AML-193 (cell line): ENCODE measurements at regions not wholly inside any gene's neighbourhood (a gene's known extent, or its start where the extent isn't known, plus 50 kb on each side); places are given as distances from the start of the nearest gene placed in this dataset.

ENCODE experiments used
- DNase-seq, 2 experiments: peaks; one replicate each; lab custom pipeline; 2025; lab: John Stamatoyannopoulos, UW

DNA sequence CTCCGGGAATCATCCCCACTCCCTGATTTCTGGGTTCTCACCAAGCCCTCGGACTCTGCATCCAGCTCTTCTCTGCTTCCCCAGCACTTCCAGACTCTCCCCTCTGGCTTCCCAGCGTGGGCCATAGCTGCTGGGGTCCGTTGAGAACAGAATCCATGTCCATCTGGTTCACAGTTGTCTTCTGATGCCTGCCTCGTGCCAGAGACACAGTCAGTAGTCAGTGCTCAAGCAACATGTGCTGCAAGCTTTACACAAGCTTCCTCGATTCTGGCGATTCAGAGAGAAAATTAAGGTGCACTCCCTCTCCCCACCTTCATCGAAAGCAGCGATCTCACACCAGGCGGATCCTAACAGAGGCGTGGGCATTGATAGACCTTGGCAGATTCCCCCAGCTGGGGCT lies 495.5 kb downstream of the TBC1D22A start:
- no peak for DNase-seq

- no peak for DNase-seq
Measured at GRCh38 chr22:47257566-47257965, 495.1 kb downstream of the TBC1D22A start.

DNA sequence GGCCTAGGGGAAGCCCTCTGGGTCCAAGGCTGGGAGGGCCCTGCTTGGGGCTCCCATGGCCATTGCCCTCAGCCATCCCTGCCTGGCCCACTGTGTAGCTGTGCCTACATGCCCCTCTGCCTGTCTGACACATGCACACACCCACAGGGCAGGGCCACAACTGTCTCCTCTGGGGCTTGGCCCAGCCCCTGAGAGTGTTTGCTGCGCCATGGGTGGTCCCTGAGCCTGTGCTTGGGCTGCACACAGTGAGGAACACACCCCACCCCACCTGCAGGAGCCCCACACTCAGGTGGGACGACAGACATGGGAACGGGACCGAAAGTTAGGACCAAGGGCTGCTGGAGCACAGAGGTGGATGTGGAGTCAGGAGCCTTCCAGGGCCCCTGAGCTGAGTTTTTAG lies 489.5 kb downstream of the TBC1D22A start:
- DNase-seq, result no peak

- no peak for DNase-seq
Measured at GRCh38 chr22:47250995-47251765, 488.7 kb downstream of the TBC1D22A start.

DNA sequence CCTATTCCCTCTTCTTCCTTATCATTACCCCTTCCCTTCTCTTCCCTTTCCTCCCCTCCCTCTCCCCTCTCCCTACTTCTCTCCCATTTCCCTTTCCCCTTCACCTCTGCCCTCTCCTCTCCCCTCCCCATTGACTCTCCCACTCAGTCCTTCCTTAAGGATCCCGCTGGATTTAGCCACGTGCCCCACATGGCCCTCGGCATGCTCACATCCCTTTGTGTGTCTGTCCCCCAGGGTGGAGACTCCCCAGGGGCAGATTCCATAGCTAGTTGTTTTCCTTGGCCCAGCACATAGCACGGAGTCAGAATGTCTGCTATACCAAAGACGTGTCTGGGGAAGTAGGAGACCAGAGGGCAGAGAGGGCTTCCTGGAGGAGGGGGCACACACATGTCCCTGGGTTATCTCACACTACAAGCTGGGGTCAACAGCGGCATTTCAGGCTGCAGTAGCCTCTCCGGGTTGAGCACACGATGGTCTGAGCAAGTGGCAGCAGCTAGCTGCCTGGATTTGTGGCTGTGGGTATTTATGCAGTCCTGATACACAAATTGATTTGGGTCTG lies 487.0 kb downstream of the TBC1D22A start:
- no peak for DNase-seq

- no peak for DNase-seq
Measured at GRCh38 chr22:47248925-47249324, 486.5 kb downstream of the TBC1D22A start.

DNA sequence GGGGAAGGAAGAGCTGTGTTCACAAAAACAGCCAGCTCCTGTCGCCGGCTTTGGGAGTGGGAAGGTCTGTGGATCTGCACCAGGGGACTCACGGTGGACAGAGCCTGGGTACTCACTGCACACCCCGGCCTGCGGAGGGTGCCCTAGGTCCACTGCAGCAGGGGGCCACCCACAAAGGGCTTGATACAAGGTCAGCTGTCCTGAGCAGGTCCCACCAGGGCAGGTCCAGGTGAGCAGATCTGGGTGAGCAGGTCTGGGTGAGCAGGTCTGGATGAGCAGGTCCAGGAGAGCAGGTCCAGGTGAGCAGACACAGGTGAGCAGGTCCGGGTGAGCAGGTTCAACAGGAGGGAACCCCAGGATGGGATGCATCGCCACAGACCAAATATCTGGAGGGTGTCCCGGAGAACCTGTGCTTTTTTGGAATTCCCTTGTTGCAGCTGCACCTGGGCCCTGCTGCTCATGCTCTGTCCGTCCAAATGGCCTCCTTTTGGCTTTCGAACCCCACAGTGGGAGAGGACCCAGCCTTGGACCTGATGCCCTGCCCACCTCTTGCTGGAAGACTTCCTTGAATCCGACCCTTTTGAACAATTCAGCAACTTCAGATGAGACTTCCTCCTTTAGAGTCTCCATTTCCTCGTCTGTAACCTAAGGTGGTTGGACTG lies 485.3 kb downstream of the TBC1D22A start:
- DNase-seq, result no peak

- DNase-seq, result no peak
Measured at GRCh38 chr22:47245786-47246185, 483.3 kb downstream of the TBC1D22A start.

- DNase-seq, result no peak
Measured at GRCh38 chr22:47245286-47245685, 482.8 kb downstream of the TBC1D22A start.

DNA sequence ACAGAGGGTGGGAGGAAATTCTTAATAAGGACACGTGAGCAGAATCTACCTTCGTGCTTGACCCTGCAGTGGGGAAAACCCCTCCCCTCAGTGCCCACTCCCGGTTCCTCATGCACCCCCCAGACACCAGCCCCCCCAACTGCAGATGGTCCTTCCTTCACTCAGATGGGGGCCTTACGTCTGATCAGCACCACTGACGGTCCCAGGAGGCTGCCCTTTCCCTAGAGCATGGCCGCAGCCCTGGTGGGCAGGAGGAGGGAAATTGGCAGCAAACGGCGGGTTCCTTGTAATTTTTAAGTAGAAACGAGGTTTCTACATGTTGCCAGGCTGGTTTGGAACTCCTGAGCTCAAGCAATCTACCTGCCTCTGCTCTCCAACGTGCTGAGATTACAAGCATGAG lies 477.7 kb downstream of the TBC1D22A start:
- DNase-seq, result no peak

DNA sequence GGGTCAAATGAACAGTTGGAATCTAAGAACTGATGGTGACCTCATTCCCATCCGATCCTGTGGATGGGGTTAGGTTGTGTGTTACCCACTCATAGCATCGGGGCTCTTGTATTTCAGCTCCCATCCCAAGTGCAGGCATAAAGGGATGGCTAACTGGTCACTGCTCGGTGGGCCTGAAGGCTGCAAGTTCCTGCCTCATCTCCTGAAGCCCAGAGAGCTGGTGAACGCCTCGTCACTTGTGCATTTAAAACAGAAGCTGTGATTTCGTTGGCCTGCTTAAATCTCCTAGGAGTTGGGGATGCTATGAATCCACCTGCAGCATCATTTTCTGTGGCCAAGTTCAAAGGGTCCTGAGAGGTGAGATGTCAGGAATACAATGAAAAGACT lies 477.0 kb downstream of the TBC1D22A start:
- DNase-seq, result no peak

DNA sequence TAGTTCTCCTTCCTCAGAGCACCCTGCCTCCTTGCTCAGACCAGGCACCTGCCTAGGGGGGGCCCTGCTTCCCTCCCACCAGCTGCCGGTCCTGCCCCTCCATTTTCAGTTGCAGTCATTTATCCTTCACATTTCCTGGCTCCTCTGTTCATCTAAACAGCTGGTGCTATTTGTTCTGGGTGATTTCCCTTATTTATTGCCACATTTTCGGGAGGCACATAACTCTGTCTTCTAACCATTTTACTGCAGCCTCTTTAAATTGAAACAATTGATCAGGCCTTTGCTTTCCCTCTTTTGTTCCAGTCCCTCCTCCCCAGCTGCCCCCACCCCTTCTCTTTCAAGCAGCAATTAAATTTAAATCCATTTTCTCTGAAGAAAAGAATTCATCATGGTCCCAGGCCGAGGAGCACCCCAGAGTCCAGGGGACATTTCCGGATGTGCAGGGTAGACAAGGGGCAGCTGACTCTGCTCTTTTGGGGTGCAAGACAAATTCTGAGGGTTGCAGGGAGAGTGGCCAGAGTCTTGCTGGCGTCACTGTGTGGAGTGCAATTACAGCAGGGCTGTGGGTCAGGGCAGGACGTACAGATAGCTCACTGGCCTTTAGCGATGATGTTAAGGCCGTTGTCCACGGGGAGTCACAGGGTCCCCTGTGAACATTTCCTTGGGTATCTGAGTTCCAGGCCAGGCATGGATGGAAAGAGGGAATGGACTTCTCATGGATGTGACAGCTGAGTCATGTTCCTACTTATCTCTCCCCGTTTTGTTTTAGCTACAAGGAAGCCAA lies 476.4 kb downstream of the TBC1D22A start:
- no peak for DNase-seq

DNA sequence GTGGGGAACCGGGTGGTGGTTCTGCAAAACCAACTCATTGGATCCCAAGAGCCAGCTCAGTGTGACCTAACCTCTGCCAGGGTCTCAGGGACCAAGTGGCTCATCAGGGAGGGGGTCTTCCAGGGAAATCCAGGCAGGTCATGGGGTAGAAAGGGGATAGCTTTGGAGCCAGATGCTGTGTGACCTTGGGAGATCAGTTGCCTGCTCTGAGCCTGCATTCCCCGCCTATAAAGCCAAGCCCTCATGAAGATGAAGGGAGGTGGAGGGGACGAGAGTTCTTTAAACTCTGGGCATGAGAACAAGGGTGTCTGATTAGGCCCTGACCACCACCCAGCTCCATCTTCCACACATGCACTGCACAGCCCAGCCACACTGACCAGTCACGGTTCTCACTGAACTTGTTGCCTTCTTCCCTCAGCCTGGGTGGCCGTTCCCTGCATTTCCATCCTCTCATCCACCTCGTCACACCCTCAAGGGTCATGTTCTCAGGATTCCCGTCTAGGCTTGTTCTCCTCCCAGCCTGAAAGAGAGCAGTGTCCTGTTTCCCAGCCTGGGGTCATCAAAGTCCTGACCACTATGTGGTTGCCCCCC lies 475.5 kb downstream of the TBC1D22A start:
- no peak for DNase-seq

DNA sequence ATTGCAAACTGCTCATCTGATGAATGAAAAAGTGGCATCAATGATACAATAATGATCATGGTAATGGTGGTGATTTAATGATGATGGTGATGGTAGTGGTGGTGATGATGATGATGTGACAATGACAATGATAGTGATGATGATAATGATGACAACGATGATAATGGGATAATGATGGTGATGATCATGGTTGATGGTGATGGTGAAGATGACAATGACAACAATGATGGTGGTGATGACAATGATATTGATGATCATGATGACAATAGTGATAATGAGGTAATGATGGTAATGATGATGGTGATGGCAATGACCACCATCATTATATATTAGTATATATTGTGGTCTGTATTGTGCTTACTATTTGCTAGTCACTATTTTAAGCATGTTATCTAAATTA lies 474.3 kb downstream of the TBC1D22A start:
- no peak for DNase-seq

GRCh38 chr22:47236161-47236560 lies 473.7 kb downstream of the TBC1D22A start:
- no peak for DNase-seq

GRCh38 chr22:47233316-47234243 lies 471.1 kb downstream of the TBC1D22A start:
- no peak for DNase-seq

GRCh38 chr22:47232753-47233152 lies 470.3 kb downstream of the TBC1D22A start:
- no peak for DNase-seq

- no peak for DNase-seq
Measured at GRCh38 chr22:47232197-47232596, 469.7 kb downstream of the TBC1D22A start.

- DNase-seq, result no peak
Measured at GRCh38 chr22:47231759-47232158, 469.3 kb downstream of the TBC1D22A start.

- DNase-seq, result no peak
Measured at GRCh38 chr22:47230741-47231140, 468.3 kb downstream of the TBC1D22A start.

- no peak for DNase-seq
Measured at GRCh38 chr22:47230251-47230650, 467.8 kb downstream of the TBC1D22A start.
